HEK293 (cell line): ENCODE measurements at regions not wholly inside any gene's neighbourhood (a gene's known extent, or its start where the extent isn't known, plus 50 kb on each side); places are given as distances from the start of the nearest gene placed in this dataset.

Experiments used
- BCL11A ChIP-seq: fragments of 450-650 bp; formaldehyde crosslinking; IDR thresholded peaks from 2 replicates; pipeline ENCODE4 v1.5.1; 2016; ENCODE audit warnings: low read depth, missing biosample characterization, missing genetic modification characterization
- CTCF ChIP-seq: fragments of 450-650 bp; formaldehyde crosslinking; IDR thresholded peaks from 2 replicates; pipeline ENCODE4 v1.5.1; 2016; ENCODE audit warnings: missing biosample characterization, missing genetic modification characterization
- PATZ1 ChIP-seq: fragments of 450-650 bp; formaldehyde crosslinking; IDR thresholded peaks from 2 replicates; pipeline ENCODE4 v1.5.1; 2016; ENCODE audit warnings: missing biosample characterization, missing genetic modification characterization
- ZNF138 ChIP-seq: fragments of 450-650 bp; formaldehyde crosslinking; IDR thresholded peaks from 2 replicates; pipeline ENCODE4 v1.5.1; 2016; ENCODE audit warnings: missing biosample characterization, missing genetic modification characterization, borderline replicate concordance
- ZNF18 ChIP-seq: fragments of 450-650 bp; formaldehyde crosslinking; IDR thresholded peaks from 2 replicates; pipeline ENCODE4 v1.5.1; 2016; ENCODE audit warnings: missing biosample characterization, missing genetic modification characterization
- ZNF266 ChIP-seq: fragments of 450-650 bp; formaldehyde crosslinking; IDR thresholded peaks from 2 replicates; pipeline ENCODE4 v1.5.1; 2016; ENCODE audit warnings: missing biosample characterization, missing genetic modification characterization, low read depth

GRCh38 chr6:19035461-19036195 lies 648.5 kb downstream of the RNF144B start:
- TF ChIP-seq BCL11A (no peak), ZNF138 (tag by site-specific recombination) (no peak), CTCF (tag by site-specific recombination) (no peak), PATZ1 (tag by site-specific recombination) (no peak), ZNF266 (tag by site-specific recombination) (no peak), ZNF18 (tag by site-specific recombination) (no peak)
